OCI-LY1 (cell line): ENCODE measurements at regions not wholly inside any gene's neighbourhood (a gene's known extent, or its start where the extent isn't known, plus 50 kb on each side); places are given as distances from the start of the nearest gene placed in this dataset.

Experiments
- EZH2 ChIP-seq: fragments of 200-600 bp; sonication (generic), shearing (Covaris generic); IDR thresholded peaks from 2 replicates; pipeline ENCODE4 v1.8.0; 2017; ENCODE audit warnings: borderline replicate concordance, mixed run types, mild to moderate bottlenecking, antibody characterized with exemption, low read length, moderate library complexity, mixed read lengths
- TF ChIP-seq, protein P1 (sequence below): fragments of 200-600 bp; sonication (generic), shearing (Covaris generic); IDR thresholded peaks from 2 replicates; pipeline ENCODE4 v1.5.1; 2017; ENCODE audit warnings: mild to moderate bottlenecking, antibody characterized with exemption, low read length, moderate library complexity, mixed read lengths

GRCh38 chr1:14184454-14184853 is 414.0 kb upstream of the KAZN start:
- TF ChIP-seq, protein P1, sequence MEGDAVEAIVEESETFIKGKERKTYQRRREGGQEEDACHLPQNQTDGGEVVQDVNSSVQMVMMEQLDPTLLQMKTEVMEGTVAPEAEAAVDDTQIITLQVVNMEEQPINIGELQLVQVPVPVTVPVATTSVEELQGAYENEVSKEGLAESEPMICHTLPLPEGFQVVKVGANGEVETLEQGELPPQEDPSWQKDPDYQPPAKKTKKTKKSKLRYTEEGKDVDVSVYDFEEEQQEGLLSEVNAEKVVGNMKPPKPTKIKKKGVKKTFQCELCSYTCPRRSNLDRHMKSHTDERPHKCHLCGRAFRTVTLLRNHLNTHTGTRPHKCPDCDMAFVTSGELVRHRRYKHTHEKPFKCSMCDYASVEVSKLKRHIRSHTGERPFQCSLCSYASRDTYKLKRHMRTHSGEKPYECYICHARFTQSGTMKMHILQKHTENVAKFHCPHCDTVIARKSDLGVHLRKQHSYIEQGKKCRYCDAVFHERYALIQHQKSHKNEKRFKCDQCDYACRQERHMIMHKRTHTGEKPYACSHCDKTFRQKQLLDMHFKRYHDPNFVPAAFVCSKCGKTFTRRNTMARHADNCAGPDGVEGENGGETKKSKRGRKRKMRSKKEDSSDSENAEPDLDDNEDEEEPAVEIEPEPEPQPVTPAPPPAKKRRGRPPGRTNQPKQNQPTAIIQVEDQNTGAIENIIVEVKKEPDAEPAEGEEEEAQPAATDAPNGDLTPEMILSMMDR = no peak
- TF ChIP-seq EZH2 = no peak
